Left kidney (tissue), 1 donor: ENCODE measurements at regions not wholly inside any gene's neighbourhood (a gene's known extent, or its start where the extent isn't known, plus 50 kb on each side); places are given as distances from the start of the nearest gene placed in this dataset.

Experiments
- DNase-seq: peaks from one replicate; pipeline ENCODE4 v3.0.0-alpha.2; 2013

DNA sequence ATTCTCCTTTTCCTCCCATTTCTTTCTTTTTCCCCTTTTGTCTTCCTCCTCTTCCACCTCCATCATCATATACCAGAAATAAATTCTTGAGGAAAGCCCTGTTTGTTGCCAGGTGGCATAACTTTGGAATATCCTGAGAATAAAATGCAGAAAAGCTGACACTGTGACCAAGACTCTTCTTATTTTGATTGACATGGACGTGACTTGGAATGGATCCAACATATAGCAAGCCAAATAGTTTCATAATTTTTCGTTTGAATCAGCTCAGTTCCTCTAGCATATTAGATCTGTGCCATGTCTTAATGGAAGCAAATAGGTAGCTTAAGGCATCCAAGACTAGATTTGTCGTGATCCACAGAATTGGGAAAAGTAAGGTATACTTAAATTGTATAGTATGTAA lies 354.7 kb upstream of the FIGN start:
- DNase-seq = no peak

DNA sequence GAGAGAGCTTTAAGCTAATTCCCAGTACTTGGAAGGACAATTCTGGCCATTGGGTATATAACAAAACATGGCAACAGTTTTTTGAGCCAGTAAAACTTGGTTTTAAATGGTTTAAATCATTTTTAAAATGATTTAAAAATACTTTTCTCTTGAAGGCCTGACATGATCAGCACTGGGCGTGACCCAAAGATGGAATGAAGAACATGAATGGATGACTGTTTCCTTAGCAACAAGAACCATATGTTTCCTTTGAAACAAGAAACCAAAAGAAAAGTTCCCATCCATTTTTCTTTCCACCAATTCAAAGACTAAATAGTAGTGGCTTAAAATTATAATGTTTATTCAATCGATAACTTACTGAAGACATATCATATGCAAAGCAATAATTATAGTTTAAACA lies 348.3 kb upstream of the FIGN start:
- DNase-seq = no peak

DNA sequence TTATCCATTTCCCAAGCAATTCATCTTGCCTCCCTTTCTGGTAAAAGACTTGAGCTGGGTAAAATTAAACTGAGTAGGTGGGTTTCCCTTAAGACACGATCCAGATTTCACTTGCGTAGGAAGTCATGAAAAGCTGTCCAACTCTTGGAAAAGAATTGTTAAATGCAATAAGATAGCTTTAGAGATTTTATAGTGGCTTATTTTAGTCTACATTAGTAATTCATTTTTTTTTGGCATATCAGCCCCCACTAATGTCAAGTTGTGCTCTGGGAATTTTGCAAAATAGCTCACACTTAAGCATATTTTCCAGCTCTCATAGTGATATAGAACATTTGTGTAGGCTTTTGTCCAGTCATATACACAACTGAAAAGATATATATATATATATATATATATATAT lies 344.7 kb upstream of the FIGN start:
- DNase-seq = no peak

DNA sequence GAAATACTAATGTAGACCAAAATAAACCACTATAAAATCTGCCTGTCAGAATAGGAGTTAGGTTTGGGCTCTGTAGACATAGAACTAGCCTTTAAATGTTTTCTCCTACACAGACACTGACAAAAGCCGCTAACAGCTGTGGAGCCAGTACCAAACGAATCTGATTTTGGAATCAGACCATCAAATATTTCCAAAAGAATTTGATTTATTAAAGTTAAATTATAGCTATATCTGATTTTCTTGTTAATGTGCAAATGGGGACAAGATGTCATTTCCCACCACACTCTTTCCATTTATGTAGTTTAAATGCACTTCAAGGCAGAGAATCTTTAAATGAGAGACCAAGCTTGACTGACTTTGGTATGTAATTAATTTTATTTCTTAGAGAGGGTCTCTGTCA lies 343.4 kb upstream of the FIGN start:
- DNase-seq = no peak

DNA sequence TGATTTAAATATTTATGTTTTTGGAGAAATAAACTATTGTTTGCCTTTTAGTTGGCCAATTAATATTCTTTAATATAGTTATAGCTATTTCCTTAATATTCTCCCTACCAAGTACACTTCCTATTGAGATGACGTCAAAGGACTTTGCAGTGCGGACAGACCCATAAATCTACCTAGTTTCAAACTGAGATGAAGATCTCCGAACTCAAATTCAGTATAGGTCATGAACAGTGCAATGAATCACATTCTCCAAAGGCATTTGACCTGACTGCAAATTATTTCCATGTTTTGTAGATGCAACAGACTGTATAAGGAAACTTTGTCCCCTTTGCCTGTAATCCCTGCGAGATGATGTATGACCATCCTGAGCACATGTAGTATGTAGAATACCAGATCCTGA lies 342.6 kb upstream of the FIGN start:
- DNase-seq = no peak

DNA sequence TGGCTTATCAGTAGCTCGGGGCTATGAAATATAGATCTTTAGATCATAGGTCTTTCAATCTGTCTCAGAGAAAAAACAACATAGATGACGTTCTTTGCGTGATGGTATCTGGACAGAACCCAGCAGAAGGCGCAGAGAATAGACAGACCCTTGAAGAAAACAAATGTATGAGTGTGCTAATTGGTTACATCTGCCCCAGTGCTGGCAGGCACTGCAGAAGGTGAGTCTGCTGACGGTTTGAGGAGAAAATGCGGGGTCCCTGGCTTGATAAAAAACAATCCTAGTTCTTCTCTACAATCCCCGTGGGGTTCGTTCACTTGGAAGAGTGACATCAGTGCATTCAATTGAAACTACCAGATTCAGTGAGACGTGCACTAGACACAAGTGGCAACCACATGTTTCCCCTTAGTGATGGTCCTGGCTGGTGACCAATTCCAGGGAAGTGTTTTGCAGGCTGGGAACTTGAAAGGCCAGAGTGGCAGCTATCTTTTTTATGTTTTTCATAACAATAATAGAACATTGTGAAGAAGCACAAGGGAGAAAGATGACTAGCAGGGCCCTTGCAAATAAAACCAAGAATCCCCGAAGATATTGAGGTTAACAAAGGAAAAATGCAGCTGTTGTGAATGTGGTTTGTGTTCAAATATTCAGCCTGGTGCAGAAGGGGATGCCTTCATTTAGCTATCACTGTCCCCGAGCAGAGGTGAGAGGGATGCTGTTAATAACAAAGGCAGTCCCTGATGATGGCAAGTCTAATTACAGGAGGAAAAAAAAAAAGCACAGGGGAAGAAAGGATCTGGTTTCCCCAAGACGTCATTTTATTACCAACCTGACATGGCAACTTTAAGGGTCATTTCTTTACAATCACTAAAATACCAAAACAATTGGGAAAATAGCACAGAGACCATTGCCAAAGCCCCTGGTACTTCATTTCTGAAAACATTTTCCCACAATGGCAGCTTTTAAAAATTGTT lies 337.6 kb upstream of the FIGN start:
- DNase-seq = no peak

DNA sequence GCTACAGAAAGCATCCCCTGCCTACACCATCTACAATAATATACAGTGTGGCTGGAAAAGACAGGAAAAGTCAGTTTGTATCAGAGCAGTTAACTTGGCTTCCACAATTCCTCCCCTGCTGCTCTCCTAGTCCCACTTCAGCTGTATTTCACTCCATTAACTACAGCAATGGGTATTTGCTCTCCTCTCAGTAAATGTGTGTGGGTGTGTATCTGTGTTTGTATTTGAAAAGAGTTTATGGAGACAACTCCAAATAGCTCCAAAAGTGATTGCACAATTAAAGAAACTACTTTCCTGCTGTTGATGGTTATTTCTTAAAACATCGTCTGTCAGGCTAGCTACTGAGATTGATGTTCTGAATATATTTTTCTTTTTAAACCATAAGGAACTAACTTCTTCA lies 333.7 kb upstream of the FIGN start:
- DNase-seq = no peak

DNA sequence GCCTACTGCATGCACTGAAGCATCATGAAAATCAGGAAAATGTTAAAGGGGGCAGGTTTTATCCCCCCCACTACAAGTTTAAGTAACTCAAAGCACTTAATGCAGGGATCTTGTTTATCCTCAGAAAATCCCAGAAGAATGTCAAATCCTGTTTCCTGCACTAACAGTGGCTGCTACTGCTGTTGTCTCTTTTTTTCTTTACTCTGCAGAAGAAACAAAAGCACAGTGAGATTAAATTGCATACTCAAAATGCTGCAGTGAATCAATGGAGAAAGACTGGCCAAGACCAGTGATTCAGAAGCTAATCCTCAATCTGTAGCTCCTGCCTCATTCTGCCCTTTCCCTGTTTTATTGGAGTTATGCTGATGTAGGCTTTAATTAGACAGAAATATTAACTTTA lies 332.3 kb upstream of the FIGN start:
- no peak for DNase-seq

DNA sequence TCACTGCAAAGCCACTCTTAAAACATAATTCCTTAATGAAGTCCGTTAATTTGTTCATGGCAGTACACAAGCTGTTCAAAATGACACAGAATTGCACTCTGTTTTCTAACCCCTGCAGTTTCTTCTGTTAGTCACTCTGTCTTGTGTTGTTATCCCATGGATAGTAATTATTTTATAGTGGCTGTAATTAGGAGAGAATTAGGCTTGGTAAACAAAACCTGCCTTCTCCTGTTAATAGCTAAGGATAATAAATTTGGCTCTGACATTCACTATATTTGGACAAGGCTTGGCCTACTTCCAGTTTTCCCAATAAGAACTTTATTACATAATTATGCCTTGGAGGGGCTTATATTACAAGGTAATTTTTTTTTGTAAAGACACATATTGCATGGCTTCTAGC lies 330.3 kb upstream of the FIGN start:
- no peak for DNase-seq

DNA sequence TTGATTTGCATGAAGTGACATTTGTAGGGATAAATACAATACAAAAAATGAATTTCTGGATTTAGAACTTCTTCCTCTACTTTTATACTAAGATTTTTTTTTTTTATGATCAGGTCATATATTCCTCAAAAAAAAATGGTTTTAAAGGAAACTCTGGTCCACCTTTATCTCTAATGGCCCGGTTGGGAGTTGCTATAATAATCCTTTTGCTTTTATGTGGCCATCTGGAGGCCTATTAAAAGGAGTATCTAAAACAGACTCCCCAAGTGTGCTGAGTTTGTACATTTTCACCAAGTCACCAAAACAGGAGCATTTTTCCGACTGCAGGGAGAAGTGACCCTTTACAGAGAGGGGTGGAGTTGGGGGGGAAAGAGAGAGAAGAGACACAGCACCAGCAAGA lies 329.2 kb upstream of the FIGN start:
- no peak for DNase-seq

DNA sequence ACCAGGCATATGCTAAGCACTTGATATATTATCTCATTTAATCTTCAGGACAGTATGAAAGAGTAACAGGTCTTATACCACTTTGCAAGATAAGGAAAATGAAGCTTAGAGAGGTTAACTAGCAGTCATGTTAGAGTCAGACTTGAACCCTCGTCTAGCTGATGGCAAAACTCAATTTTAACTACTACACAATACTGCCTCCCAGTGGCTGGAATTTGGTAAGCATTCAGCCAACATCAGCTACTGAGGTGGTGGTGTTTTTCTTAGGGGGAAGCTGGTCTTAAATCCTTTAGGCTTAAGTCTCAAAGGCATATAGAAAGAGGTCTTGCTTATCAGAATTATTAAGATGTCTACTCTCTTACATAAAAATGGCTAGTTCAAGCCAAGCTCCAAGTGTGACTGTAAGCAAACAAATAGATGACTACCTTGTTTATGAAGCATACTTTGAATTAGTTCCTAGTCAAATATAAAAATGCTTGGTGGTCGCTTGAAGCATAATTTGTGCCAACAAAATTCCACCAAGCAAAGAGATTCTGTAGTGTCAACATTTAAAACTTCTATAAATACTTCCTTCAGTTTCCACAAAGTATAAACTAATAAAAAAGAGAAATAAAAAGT lies 325.4 kb upstream of the FIGN start:
- peak; percentile 50 for DNase-seq

DNA sequence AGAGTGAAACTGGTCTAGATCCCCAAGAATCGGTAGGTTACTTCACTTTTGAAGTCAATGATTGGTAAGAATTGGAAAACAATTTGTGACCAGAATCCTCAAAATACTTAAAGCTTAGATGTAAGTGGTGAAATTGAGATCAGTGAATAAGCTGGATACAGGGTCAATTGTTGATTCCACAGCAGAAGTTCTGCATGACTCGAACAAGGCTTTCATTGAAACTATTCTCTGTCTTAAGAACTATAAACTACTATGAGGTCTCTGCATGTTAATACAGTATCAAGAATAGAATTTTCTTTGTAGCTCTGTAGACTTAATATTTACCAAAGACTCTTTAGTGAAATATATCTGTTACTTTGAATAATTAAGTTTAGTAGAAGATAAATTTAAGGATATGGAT lies 324.2 kb upstream of the FIGN start:
- DNase-seq = no peak

DNA sequence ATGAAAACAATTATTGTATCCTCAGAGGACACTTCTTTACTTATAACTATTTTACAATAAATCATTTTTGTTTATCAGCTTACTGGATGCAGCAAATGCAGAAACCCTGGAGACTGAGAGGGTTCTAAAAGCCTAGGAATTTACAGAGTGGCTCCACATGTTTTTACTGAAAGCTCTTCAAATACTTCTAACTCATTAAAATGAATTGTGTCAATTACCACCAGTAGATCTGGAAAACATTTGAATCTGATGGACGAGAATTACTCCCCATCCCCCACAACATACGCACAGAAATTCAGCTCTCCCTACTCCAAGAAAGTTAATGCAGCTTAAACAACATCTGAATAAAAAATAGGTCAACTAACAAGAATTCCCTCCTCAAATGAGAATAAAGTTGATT lies 319.8 kb upstream of the FIGN start:
- no peak for DNase-seq

DNA sequence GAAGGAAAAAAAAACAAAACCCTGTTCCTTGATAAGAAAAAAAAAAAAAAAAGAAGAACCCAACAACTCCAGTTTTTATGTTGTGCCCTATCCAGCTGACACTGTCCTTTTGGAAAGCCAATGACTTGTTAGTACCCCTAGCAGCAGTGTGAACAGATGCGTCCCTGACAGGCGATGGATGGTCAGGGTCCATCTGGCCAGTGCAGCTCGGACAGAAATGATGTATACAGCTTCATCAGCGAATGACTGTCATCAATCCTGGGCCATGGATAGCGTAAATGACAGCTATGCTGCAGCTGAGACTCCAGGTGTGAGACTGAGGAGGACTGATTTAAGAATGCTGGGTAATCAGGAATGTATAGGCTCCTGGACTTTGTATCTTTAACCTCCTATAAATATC lies 318.8 kb upstream of the FIGN start:
- no peak for DNase-seq

DNA sequence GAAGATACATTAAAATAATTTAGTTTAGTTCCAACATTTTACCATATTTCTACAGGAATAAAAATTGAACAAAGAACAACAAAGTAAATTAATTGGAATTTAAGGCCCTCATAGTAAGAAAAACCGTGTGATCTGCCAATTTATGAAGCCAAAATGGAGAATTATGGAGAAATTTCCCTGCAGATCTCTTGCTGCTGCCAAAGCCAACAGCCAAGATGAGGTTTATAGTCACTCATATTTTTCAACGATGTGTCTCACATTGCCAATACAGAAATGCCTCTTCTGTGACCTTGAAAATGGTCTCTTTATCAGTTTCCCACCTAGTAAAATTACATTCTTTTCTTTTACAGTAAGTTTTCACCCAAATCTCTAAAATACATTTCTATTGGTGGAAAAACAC lies 317.2 kb upstream of the FIGN start:
- DNase-seq = no peak

DNA sequence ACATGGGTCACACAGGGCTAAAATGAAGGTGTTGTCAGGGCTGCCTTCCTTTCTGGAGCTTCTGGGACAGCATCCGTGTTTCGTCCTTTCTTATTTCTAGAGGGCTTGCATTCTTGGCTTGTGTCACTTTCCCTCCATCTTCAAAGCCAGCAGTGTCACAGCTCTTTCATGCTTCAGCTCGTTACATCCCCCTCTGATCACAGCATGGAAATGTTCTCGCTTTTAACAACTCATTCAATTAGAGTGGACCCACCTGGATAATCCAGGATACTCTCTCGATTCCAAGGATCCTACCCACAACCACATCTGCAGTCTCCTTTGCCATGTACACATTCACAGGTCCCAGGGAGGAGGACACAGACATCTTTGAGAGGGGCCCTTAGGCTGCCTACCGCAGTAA lies 316.2 kb upstream of the FIGN start:
- no peak for DNase-seq

DNA sequence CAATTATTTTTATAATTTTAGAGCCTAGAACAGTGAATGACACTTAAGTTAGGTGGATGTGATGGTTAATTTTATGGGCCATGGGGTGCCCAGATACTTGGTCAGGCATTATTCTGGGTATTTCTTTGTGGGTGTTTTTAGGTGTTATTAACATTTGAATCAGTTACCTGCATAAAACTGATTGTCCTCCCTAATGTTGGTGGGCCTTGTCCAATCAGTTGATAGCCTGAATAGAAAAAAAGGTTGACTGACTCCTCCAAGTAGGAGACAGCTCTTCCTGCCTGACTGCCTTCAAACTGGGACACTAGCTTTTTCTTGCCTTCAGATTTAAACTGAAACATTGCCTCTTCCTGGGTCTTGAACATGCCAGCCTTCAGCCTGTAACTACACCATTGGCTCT lies 312.9 kb upstream of the FIGN start:
- DNase-seq = no peak

DNA sequence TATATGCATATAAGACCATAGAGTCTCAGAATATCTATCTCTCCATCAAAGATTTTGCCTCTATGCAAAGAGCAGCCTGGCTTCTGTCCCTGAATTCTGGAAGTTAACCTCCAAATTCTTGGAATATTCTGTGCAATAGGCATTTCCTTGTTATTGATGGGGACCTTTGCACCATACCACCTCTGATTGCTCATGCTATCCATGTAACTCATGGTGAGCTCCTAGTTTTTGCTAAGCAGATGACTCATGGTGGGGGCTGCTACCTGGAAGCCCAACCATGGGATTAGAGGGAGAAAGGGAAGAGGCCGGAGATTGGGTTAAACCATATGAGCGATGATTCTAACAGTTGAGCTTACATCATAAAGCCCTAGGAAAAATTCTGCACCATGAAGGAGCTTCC lies 310.2 kb upstream of the FIGN start:
- DNase-seq = no peak

DNA sequence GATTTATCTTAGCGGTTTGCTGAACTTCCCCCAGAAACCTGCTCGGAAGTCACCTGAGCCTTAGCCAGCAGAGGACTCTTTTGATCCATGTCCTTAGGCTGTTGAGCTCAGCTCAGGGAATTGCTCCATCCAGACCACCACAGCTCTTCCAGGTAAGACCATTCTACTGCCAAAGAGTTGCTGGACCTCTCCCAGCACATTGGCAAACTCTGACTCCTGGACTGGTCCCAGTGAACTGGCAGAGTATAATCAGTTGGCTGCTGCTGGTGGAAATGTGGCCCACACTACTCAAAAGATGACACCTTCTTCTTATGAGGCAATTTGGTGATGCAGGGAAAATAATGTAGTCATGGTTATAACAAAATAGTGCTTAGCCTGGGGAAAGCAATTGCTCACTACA lies 308.8 kb upstream of the FIGN start:
- DNase-seq = no peak

DNA sequence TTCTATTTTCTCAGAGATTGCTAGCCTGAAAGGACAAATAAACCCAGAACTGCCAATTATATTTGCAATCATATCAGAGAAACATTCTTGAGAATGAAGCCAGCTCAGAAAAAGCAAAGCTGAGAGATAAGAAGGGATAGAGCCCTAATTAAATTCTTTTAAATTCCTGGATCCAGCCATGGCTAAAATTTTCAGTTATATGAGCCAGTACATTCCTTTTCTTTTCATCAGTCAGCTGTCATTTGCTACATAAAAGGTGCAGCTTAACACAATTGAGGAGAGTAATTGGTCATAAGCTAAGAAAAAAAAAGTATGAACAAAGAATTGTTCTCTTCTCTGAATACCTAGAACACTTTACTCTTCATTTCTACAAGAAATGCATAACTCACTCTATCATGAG lies 303.5 kb upstream of the FIGN start:
- no peak for DNase-seq

DNA sequence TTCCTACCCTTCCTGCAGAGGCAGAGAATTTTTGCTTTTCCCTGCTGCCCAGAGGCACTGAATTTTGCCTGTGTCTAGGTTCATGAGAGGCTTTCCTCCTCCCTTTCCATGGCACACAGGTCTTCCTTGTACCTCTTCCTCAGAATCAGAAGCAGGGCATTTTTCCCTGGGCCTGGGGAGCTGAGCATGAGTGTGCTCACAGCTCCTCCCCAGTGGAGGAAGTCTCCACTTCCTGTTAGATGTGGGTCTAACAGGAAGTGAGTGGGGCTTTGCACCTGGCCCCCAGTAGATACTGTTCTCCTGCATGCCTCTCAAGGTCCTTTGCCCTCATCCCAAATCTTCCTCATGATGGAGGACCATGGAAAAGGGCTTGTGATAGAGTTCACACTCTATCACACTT lies 297.2 kb upstream of the FIGN start:
- no peak for DNase-seq

DNA sequence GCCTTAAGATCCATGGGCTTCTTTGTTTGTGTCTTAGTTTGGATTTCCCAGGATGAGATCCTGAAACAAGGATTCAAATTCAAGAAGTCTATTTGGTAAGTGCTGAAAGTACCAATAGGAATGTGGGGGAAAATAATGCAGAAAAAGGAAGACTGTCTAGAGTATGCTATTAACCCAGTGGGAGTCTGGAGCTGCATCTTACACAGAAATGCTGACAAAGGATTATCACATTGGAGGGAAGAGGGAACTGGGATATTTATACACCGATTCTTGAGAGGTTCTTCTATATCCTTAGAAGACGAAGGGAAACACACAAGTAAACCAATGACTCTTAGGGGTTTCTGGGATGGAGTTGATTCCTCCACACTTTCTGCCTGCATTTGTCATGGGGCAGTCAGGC lies 294.8 kb upstream of the FIGN start:
- no peak for DNase-seq

DNA sequence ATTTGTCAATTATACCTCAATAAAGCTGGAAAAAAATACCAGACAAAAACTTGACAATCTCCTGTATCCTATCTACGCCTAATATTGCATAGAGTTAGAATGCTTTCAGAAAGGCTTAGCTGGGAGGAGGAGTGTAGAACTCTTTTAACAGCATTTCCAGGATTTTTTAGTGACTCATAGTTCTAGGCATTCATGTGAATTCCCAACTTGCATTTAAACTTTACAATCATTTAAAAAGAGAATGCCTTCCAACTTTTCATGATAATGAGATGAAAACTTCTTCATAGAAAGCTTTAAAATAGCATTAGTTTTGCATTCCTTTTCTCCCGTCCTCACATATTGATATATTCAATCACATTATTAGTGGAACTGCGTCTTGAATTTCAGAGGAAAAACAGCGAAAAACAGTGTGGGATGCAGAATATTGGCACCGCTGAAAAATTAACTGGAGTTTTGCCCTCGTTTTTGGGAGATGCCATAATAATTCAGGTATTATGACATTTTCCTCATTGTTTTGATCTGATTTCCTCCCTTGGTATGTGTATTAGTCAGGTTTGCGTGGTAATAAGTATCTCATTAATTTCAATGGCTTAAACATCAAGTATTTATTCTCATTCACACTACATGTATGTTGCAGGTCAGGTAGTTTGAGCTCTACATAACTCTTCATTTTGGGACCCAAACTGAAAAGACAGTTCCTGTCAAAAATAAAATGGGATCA lies 293.2 kb upstream of the FIGN start:
- no peak for DNase-seq
